Astrocyte (in vitro differentiated cells and primary cell): ENCODE measurements at regions not wholly inside any gene's neighbourhood (a gene's known extent, or its start where the extent isn't known, plus 50 kb on each side); places are given as distances from the start of the nearest gene placed in this dataset.
"Not testable (repeated sequence)": the region's sequence is repeated elsewhere in the genome, so short reads cannot be mapped to it uniquely, and the experiment has no call there.

Source experiments
- DNase-seq: peaks from one replicate; pipeline ENCODE4 v3.0.0-alpha.2; 2010; ENCODE audit warnings: low read depth
- FAIRE-seq: peaks from 2 replicates; lab custom pipeline; 2011; peaks lifted over from hg19 to GRCh38; lab: Jason Lieb, UNC
- H2AFZ ChIP-seq: 2 replicates; pipeline ENCODE4 v1.6.0; 2012; ENCODE audit warnings: low read depth, low read length, inconsistent platforms
- H3K27ac ChIP-seq: 2 replicates; pipeline ENCODE4 v1.5.1; 2011; ENCODE audit warnings: low read depth, low read length, inconsistent platforms
- H3K27me3 ChIP-seq: 2 replicates; pipeline ENCODE4 v1.6.0; 2011; ENCODE audit warnings: low read length, inconsistent platforms; ENCODE audit not compliant: insufficient read depth
- H3K36me3 ChIP-seq: 2 replicates; pipeline ENCODE4 v1.5.1; 2011; ENCODE audit warnings: low read length, inconsistent platforms; ENCODE audit not compliant: insufficient read depth
- H3K4me1 ChIP-seq: 2 replicates; pipeline ENCODE4 v1.5.1; 2011; ENCODE audit warnings: low read length, inconsistent platforms; ENCODE audit not compliant: insufficient read depth
- H3K4me2 ChIP-seq: 2 replicates; pipeline ENCODE4 v1.6.0; 2012; ENCODE audit warnings: low read length, inconsistent platforms
- H3K4me3 ChIP-seq: 2 replicates; pipeline ENCODE4 v1.5.1; 2011; ENCODE audit warnings: low read depth, mild to moderate bottlenecking, low read length, inconsistent platforms; ENCODE audit not compliant: insufficient read depth
- H3K79me2 ChIP-seq: 2 replicates; pipeline ENCODE4 v1.6.0; 2012; ENCODE audit warnings: mild to moderate bottlenecking, low read length, inconsistent platforms; ENCODE audit not compliant: insufficient read depth
- H3K9ac ChIP-seq: 2 replicates; pipeline ENCODE4 v1.6.0; 2012; ENCODE audit warnings: mild to moderate bottlenecking, low read length, inconsistent platforms
- H3K9me3 ChIP-seq: 2 replicates; pipeline ENCODE4 v1.5.1; 2012; ENCODE audit warnings: low read depth, mild to moderate bottlenecking, low read length, inconsistent platforms; ENCODE audit not compliant: insufficient read depth
- H4K20me1 ChIP-seq: 2 replicates; pipeline ENCODE4 v1.6.0; 2012; ENCODE audit warnings: low read length, inconsistent platforms; ENCODE audit not compliant: insufficient read depth
- H3K27ac Mint-ChIP-seq: one replicate; pipeline ENCODE4 v1.8.0; 2021; ENCODE audit warnings: mild to moderate bottlenecking, mixed read lengths; ENCODE audit not compliant: unreplicated experiment
- H3K27me3 Mint-ChIP-seq: one replicate; pipeline ENCODE4 v1.8.0; 2021; ENCODE audit warnings: low read depth, mixed read lengths; ENCODE audit not compliant: unreplicated experiment
- H3K36me3 Mint-ChIP-seq: one replicate; pipeline ENCODE4 v1.8.0; 2021; ENCODE audit warnings: low read depth, mixed read lengths; ENCODE audit not compliant: unreplicated experiment
- H3K4me1 Mint-ChIP-seq: one replicate; pipeline ENCODE4 v1.8.0; 2021; ENCODE audit warnings: low read depth, mixed read lengths; ENCODE audit not compliant: unreplicated experiment
- H3K4me3 Mint-ChIP-seq: one replicate; pipeline ENCODE4 v1.8.0; 2021; ENCODE audit warnings: mild to moderate bottlenecking, moderate library complexity, mixed read lengths; ENCODE audit not compliant: unreplicated experiment
- H3K9me3 Mint-ChIP-seq: one replicate; pipeline ENCODE4 v1.8.0; 2021; ENCODE audit warnings: mild to moderate bottlenecking, mixed read lengths; ENCODE audit not compliant: unreplicated experiment
- EZH2 ChIP-seq: IDR thresholded peaks from 2 replicates; pipeline ENCODE4 v1.6.1; 2012; ENCODE audit warnings: mild to moderate bottlenecking, low read length, inconsistent platforms; ENCODE audit not compliant: insufficient read depth
- TF ChIP-seq, protein P1 (sequence below): IDR thresholded peaks from 2 replicates; pipeline ENCODE4 v1.5.1; 2011; ENCODE audit warnings: low read depth, mild to moderate bottlenecking, inconsistent platforms, low read length, moderate library complexity; ENCODE audit not compliant: insufficient read depth

DNA sequence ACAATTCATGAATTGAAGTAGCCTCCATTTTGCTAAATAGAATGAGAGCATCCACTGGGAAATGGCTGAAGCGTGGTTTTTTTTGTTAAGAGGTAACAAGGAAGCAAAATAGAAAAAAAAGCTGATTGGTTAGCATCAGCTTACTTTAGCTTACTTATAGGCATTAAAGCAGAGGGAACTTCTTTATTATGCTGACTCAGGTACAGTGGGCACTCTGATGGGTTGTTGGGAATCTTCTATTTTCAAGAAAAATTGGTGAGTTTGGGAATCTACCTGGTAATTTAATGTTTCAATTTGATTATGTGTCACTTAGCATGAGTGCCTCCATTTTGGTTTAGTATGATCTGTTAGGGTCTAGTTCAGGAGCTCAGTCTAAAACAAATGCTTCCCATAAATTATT, 289.6 kb downstream of the ANXA1 start:
- Mint-ChIP-seq H3K27ac (peak overlapping the region; percentile 95), H3K27me3 (no peaks in the 10 kb centered on the region), H3K4me1 (peaks cover 49% of the 10 kb centered on the region), H3K9me3 (no peaks in the 10 kb centered on the region), H3K36me3 (no peaks in the 10 kb centered on the region), H3K4me3 (no peak overlapping the region)
- Histone ChIP-seq H3K4me2 (no peak overlapping the region), H3K79me2 (no peaks in the 10 kb centered on the region), H3K4me1 (no peaks in the 10 kb centered on the region), H4K20me1 (no peaks in the 10 kb centered on the region), H3K4me3 (no peak overlapping the region), H3K27me3 (no peaks in the 10 kb centered on the region), H3K9ac (no peak overlapping the region), H3K27ac (no peak overlapping the region), H3K36me3 (no peaks in the 10 kb centered on the region), H3K9me3 (no peaks in the 10 kb centered on the region), H2AFZ (no peak overlapping the region)
- no peak for TF ChIP-seq EZH2
- TF ChIP-seq, protein P1, sequence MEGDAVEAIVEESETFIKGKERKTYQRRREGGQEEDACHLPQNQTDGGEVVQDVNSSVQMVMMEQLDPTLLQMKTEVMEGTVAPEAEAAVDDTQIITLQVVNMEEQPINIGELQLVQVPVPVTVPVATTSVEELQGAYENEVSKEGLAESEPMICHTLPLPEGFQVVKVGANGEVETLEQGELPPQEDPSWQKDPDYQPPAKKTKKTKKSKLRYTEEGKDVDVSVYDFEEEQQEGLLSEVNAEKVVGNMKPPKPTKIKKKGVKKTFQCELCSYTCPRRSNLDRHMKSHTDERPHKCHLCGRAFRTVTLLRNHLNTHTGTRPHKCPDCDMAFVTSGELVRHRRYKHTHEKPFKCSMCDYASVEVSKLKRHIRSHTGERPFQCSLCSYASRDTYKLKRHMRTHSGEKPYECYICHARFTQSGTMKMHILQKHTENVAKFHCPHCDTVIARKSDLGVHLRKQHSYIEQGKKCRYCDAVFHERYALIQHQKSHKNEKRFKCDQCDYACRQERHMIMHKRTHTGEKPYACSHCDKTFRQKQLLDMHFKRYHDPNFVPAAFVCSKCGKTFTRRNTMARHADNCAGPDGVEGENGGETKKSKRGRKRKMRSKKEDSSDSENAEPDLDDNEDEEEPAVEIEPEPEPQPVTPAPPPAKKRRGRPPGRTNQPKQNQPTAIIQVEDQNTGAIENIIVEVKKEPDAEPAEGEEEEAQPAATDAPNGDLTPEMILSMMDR = no peak
- DNase-seq (no peak), FAIRE-seq (no peak)

DNA sequence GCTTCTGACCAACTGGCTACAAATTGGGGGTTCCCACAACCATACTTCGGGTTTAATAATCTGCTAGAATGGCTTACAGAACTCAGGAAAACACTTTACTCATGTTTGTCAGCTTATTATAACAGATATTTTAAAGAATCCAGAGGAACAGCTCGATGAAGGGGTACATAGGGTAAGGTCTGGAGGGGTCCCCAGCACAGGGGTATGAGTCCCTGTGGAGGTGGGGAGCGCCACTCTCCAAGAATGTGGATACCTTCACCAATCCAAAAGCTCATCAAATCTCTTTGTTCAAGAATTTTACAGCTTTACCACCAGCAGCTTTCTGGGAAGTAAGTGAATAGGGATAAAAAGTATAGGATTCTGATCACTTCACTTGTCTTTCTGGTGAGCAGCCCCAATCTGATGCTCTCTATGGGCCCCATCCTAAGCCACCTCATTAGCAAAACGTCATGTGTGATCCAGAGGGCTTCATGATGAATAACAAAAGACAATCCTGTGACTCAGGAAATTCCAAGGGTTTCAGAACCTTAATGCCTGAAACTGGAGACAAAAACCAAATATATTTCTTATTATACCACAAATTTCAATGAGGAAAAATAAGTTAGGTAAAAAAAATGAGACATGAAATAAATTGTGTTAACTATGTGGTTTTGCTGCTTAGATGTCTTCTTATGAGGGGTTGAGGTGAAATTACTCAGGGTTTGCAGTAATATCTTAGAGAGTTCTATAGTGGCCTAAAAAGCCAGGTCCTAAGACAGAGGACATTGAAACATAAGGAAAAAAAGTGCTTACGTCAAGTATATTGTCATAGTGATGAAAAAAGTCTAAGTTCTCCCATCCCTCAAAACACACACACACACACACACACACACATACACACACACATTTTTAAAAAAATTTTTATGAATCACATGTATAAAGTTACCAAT, 290.5 kb downstream of the ANXA1 start:
- H3K27me3 ChIP-seq = no peaks in the 10 kb centered on the region
- H3K79me2 ChIP-seq = no peaks in the 10 kb centered on the region
- H3K27ac ChIP-seq = peak overlapping the region; percentile 3
- Mint-ChIP-seq H3K36me3 (no peaks in the 10 kb centered on the region), H3K4me3 (no peak overlapping the region), H3K4me1 (peaks cover 50% of the 10 kb centered on the region), H3K9me3 (no peaks in the 10 kb centered on the region), H3K27me3 (no peaks in the 10 kb centered on the region), H3K27ac (peak overlapping the region; percentile 95)
- TF ChIP-seq EZH2 = no peak
- TF ChIP-seq, protein P1 = no peak
- FAIRE-seq (no peak), DNase-seq (peak; percentile 76)
- no peak overlapping the region for H3K4me3 ChIP-seq
- H2AFZ ChIP-seq = no peak overlapping the region
- H4K20me1 ChIP-seq = no peaks in the 10 kb centered on the region
- no peaks in the 10 kb centered on the region for H3K36me3 ChIP-seq
- no peak overlapping the region for H3K9ac ChIP-seq
- no peaks in the 10 kb centered on the region for H3K4me1 ChIP-seq
- H3K9me3 ChIP-seq = no peaks in the 10 kb centered on the region
- no peak overlapping the region for H3K4me2 ChIP-seq

DNA sequence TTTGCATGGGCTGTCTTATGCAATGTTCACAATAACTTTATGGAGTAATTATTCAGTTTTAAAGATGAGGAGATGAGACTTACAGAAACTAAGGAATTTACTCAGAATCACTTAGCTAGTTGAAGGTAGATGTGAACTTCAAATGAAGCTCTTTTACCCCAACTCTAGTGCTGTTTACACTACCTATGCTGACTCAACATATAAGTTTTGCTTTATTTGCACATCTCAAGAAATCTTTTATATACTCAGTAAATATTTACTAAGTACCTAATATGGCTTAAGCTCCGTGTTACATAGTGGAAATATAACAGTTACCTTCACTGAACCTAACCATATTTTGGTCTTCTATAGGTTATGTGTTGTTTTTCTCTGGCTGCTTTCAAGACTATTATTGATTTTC, 293.2 kb downstream of the ANXA1 start:
- FAIRE-seq = no peak
- no peaks in the 10 kb centered on the region for H3K27me3 ChIP-seq
- H3K4me3 Mint-ChIP-seq = no peak overlapping the region
- no peak overlapping the region for H3K27ac Mint-ChIP-seq
- H3K36me3 ChIP-seq = no peaks in the 10 kb centered on the region
- no peaks in the 10 kb centered on the region for H3K36me3 Mint-ChIP-seq
- TF ChIP-seq EZH2 = no peak
- TF ChIP-seq, protein P1 = no peak
- H3K9me3 ChIP-seq = no peaks in the 10 kb centered on the region
- H3K9me3 Mint-ChIP-seq = no peaks in the 10 kb centered on the region
- H3K4me2 ChIP-seq = no peak overlapping the region
- no peak overlapping the region for H3K27ac ChIP-seq
- H3K79me2 ChIP-seq = no peaks in the 10 kb centered on the region
- no peaks in the 10 kb centered on the region for H3K27me3 Mint-ChIP-seq
- no peak overlapping the region for H2AFZ ChIP-seq
- H4K20me1 ChIP-seq = no peaks in the 10 kb centered on the region
- peaks cover 40% of the 10 kb centered on the region for H3K4me1 Mint-ChIP-seq
- no peak overlapping the region for H3K4me3 ChIP-seq
- no peaks in the 10 kb centered on the region for H3K4me1 ChIP-seq
- no peak for DNase-seq
- no peak overlapping the region for H3K9ac ChIP-seq

DNA sequence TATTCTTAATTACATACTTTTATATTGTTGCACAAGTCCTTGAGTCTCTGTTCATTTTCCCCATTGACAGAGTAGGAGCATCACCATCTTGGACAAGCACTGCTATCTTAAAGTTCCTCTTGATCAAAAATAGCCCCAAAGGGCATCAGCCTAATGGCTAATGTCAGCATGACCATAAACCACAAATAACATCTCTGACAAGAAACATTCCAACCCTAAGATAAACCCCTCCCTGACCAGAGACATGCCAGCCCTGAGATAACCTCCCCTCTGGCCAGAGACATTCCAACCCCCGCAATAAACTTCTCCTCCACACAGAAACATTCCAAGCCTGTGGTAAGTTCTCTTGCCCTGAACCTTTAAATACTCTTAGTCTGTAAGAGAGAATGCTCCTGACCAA, 293.7 kb downstream of the ANXA1 start:
- not testable (repeated sequence) for FAIRE-seq

More for the DNA sequence above, 293.7 kb downstream of the ANXA1 start:
- Mint-ChIP-seq H3K4me1 (peaks cover 46% of the 10 kb centered on the region), H3K27ac (peak overlapping the region; percentile 73)
- not testable (repeated sequence) for H3K4me1 ChIP-seq, H3K27me3 Mint-ChIP-seq, H2AFZ ChIP-seq, H3K27me3 ChIP-seq, H3K4me3 Mint-ChIP-seq, H3K27ac ChIP-seq, H3K9ac ChIP-seq, H3K36me3 ChIP-seq, H3K9me3 ChIP-seq, H3K36me3 Mint-ChIP-seq, H3K9me3 Mint-ChIP-seq, H3K4me2 ChIP-seq, H3K79me2 ChIP-seq, H4K20me1 ChIP-seq, H3K4me3 ChIP-seq
- peak; percentile 70 for DNase-seq
